Activated T-cell treated with anti-CD3 and anti-CD28 coated beads, Interleukin-2, amount 50 U/mL, for 72 hours (primary cell): ENCODE measurements at regions not wholly inside any gene's neighbourhood (a gene's known extent, or its start where the extent isn't known, plus 50 kb on each side); places are given as distances from the start of the nearest gene placed in this dataset.
"Not testable (repeated sequence)": the region's sequence is repeated elsewhere in the genome, so short reads cannot be mapped to it uniquely, and the experiment has no call there.

Experiments used
- ATAC-seq, 2 donors: fragments of 150-1000 bp; cut with Tn5 transposase; replicated peaks in 1 of 2; 2 replicates each; pipeline ENCODE4 v1.10.0; 2021; ENCODE audit warnings: moderate library complexity in 2 of 2, mild to moderate bottlenecking in 1 of 2
- DNase-seq, 2 donors: peaks; one replicate each; pipeline ENCODE4 v3.0.0; 2021 to 2022; ENCODE audit warnings: mixed read lengths in 1 of 2
- H3K27ac Mint-ChIP-seq: one replicate; pipeline ENCODE4 v1.8.0; 2022; ENCODE audit warnings: mild to moderate bottlenecking, moderate library complexity, mixed read lengths
- H3K27me3 Mint-ChIP-seq: one replicate; pipeline ENCODE4 v1.8.0; 2022; ENCODE audit warnings: low read depth, mixed read lengths
- H3K36me3 Mint-ChIP-seq, 2 donors: one replicate each; pipeline ENCODE4 v1.8.0; 2022; ENCODE audit warnings: mixed read lengths in 2 of 2, mild to moderate bottlenecking in 1 of 2; ENCODE audit not compliant: insufficient read depth in 2 of 2
- H3K4me1 Mint-ChIP-seq: one replicate; pipeline ENCODE4 v1.8.0; 2022; ENCODE audit warnings: low read depth, mixed read lengths
- H3K4me3 Mint-ChIP-seq, 2 donors: one replicate each; pipeline ENCODE4 v1.8.0; 2022; ENCODE audit warnings: mild to moderate bottlenecking in 2 of 2, mixed read lengths in 2 of 2, moderate library complexity in 2 of 2
- H3K9me3 Mint-ChIP-seq, 2 donors: one replicate each; pipeline ENCODE4 v1.8.0; 2022; ENCODE audit warnings: mixed read lengths in 2 of 2

GRCh38 chr6:84597238-84597875 is 167.0 kb downstream of the TBX18 start:
- Mint-ChIP-seq H3K27me3 (no peaks in the 10 kb centered on the region), H3K36me3 (no peaks in the 10 kb centered on the region), H3K9me3 (peaks cover 0 to 5% of the 10 kb centered on the region in 2 donors), H3K27ac (no peak overlapping the region), H3K4me3 (no peak overlapping the region), H3K4me1 (no peaks in the 10 kb centered on the region)
- no peak for ATAC-seq
- DNase-seq: no peak

GRCh38 chr6:84596488-84596887 is 167.9 kb downstream of the TBX18 start:
- ATAC-seq: no peak
- peaks cover 0 to 5% of the 10 kb centered on the region in 2 donors for H3K9me3 Mint-ChIP-seq
- DNase-seq: no peak
- H3K27ac Mint-ChIP-seq: no peak overlapping the region
- H3K36me3 Mint-ChIP-seq: no peaks in the 10 kb centered on the region
- H3K27me3 Mint-ChIP-seq: no peaks in the 10 kb centered on the region
- H3K4me1 Mint-ChIP-seq: no peaks in the 10 kb centered on the region
- H3K4me3 Mint-ChIP-seq: no peak overlapping the region

GRCh38 chr6:84588697-84589080 is 175.7 kb downstream of the TBX18 start:
- H3K36me3 Mint-ChIP-seq: no peaks in the 10 kb centered on the region
- peak overlapping the region; percentile 31 to 75 for H3K4me3 Mint-ChIP-seq
- no peaks in the 10 kb centered on the region for H3K27me3 Mint-ChIP-seq
- DNase-seq: no peak
- peaks cover 5% of the 10 kb centered on the region for H3K4me1 Mint-ChIP-seq
- no peak for ATAC-seq
- H3K9me3 Mint-ChIP-seq: peaks cover 0 to 1% of the 10 kb centered on the region in 2 donors
- no peak overlapping the region for H3K27ac Mint-ChIP-seq

GRCh38 chr6:84587994-84588696 is 176.3 kb downstream of the TBX18 start:
- not testable (repeated sequence) for H3K36me3 Mint-ChIP-seq, ATAC-seq, H3K9me3 Mint-ChIP-seq, H3K4me1 Mint-ChIP-seq, H3K27ac Mint-ChIP-seq, DNase-seq, H3K27me3 Mint-ChIP-seq
- peak overlapping the region; percentile 31 to 75 for H3K4me3 Mint-ChIP-seq

- H3K27ac Mint-ChIP-seq, H3K4me3 Mint-ChIP-seq: not testable (repeated sequence)
Measured at GRCh38 chr6:84587202-84587940, 177.0 kb downstream of the TBX18 start.

GRCh38 chr6:84583784-84584183 is 180.6 kb downstream of the TBX18 start:
- Mint-ChIP-seq H3K4me3 (no peak overlapping the region), H3K27me3 (no peaks in the 10 kb centered on the region), H3K36me3 (no peaks in the 10 kb centered on the region), H3K4me1 (peaks cover 11% of the 10 kb centered on the region), H3K27ac (no peak overlapping the region), H3K9me3 (peaks cover 0 to 1% of the 10 kb centered on the region in 2 donors)
- DNase-seq (no peak), ATAC-seq (no peak)

More at GRCh38 chr6:84587202-84587940, 177.0 kb downstream of the TBX18 start:
- H3K4me1 Mint-ChIP-seq, ATAC-seq, H3K27me3 Mint-ChIP-seq, H3K36me3 Mint-ChIP-seq, H3K9me3 Mint-ChIP-seq, DNase-seq: not testable (repeated sequence)

DNA sequence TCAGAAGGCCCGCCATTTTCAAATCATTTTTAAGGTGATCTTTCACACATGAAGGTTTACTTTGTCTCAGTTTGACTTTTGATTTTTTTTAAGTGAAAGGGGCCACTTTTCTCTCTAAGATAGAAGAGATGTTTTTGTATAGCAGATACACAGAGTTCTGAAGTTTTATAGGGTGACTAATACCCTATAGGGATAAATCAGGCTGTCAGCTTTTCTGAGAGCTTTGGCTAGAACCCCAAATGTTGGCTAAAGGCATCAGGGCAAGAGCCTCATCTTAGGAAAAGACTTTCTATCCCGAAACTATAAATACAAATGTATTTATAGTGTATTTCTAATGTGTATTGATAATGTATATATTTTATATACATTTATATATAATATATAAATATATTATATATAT is 181.4 kb downstream of the TBX18 start:
- H3K27ac Mint-ChIP-seq: no peak overlapping the region
- no peaks in the 10 kb centered on the region for H3K36me3 Mint-ChIP-seq
- H3K27me3 Mint-ChIP-seq: no peaks in the 10 kb centered on the region
- H3K4me1 Mint-ChIP-seq: peaks cover 7% of the 10 kb centered on the region
- H3K4me3 Mint-ChIP-seq: no peak overlapping the region
- ATAC-seq: no peak
- peaks cover 0 to 1% of the 10 kb centered on the region in 2 donors for H3K9me3 Mint-ChIP-seq
- DNase-seq: no peak

DNA sequence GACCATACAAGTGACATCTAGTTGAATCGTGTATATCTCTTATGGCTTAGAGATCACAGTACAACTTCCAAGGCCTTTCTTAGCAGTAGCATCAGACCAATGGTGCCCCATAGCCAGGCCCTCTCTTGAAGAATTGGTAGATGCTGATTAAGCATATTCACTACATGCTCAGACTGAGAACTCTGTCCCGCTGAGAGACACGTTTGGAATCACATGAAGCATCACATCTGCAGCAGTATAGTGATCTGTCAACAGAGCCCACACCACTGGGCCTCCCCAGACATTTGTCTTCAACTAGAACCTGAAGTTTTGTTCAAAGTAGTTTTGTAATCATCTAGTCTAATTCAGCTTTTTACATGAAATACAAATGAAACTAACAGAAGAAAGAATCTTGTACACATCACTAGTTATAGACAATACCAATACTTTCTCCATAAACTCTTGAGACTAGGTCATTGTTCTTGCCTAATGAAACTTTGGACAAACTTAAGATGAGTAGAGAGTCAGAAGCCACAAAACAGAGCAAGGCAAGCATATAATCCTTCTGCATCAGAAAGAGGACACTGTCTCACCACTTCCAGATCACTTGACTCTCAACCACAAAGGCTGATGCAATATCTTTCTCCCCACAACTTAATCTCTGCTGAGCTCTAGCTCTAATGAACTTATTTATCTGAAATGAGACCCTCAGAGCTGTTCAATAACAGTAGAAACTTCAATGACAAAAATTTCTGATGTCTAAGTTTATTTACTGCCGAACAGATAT is 182.7 kb downstream of the TBX18 start:
- H3K4me1 Mint-ChIP-seq: peaks cover 6% of the 10 kb centered on the region
- ATAC-seq: no peak
- H3K27me3 Mint-ChIP-seq: no peaks in the 10 kb centered on the region
- peaks cover 0 to 1% of the 10 kb centered on the region in 2 donors for H3K9me3 Mint-ChIP-seq
- no peak overlapping the region for H3K4me3 Mint-ChIP-seq
- H3K27ac Mint-ChIP-seq: no peak overlapping the region
- DNase-seq: no peak
- no peaks in the 10 kb centered on the region for H3K36me3 Mint-ChIP-seq

DNA sequence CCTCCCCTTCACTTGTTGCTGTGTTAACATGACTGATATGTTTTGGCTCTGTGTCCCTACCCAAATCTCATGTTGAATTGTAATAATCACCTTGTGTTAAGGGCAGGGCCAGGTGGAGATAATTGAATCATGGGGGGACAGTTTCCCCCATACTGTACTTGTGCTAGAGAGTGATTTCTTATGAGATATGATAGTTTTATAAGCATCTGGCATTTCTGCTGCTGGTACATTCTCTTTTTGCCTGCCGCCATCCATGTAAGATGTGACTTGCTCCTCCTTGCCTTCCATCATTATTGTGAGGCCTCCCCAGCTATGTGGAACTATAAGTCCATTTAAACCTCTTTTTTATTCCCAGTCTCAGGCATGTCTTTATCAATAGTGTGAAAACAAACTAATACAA is 185.0 kb downstream of the TBX18 start:
- Mint-ChIP-seq H3K36me3 (no peaks in the 10 kb centered on the region), H3K27ac (no peak overlapping the region), H3K4me1 (peaks cover 6% of the 10 kb centered on the region), H3K9me3 (peaks cover 0 to under 1% of the 10 kb centered on the region in 2 donors), H3K27me3 (no peaks in the 10 kb centered on the region), H3K4me3 (no peak overlapping the region)
- DNase-seq (no peak), ATAC-seq (no peak)

- H3K36me3 Mint-ChIP-seq: no peaks in the 10 kb centered on the region
- no peak overlapping the region for H3K4me3 Mint-ChIP-seq
- DNase-seq (no peak), ATAC-seq (no peak)
- H3K4me1 Mint-ChIP-seq: no peaks in the 10 kb centered on the region
- no peak overlapping the region for H3K27ac Mint-ChIP-seq
- no peaks in the 10 kb centered on the region for H3K9me3 Mint-ChIP-seq
- no peaks in the 10 kb centered on the region for H3K27me3 Mint-ChIP-seq
Measured at GRCh38 chr6:84576029-84576428, 188.4 kb downstream of the TBX18 start.

DNA sequence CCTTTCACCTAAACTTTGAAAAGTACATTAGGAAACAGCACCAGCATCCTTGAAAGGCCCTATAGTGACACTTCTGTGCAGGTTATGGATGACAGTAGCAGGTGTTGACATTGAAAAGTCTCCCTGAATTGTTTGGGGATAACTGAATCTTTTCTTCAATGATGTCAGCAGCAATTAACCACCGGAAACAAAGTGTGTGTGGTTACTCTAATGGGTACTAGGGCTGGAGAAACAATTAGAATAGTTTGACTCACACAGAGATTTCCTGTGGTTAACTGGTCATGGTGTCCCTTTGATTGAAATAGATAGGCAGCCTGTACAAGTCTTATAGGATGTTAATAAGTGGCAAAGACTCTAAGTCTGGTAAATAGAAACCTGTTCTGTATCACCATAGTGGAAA is 189.1 kb downstream of the TBX18 start:
- H3K4me3 Mint-ChIP-seq: no peak overlapping the region
- ATAC-seq (no peak), DNase-seq (no peak)
- no peaks in the 10 kb centered on the region for H3K4me1 Mint-ChIP-seq
- H3K27me3 Mint-ChIP-seq: no peaks in the 10 kb centered on the region
- H3K36me3 Mint-ChIP-seq: no peaks in the 10 kb centered on the region
- H3K27ac Mint-ChIP-seq: no peak overlapping the region
- peaks cover 0 to 2% of the 10 kb centered on the region in 2 donors for H3K9me3 Mint-ChIP-seq

DNA sequence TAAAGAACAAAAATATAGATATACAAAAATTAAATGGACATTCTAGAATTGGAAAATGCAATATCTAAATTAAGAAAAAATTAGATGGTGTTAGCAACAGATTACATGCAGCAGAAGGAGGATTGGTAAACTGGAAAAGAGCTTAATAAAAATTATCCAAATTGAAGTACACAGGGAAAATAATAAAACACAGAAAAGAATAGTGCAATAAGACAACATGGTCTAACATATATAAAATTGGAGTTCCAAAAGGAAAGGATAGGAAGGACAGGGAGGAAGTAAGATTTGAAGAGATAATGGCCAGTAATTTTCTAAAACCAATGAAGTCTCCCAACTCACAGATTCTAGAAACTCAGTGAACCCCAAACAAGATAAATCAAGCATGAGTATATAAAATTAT is 194.5 kb downstream of the TBX18 start:
- Mint-ChIP-seq H3K4me3 (no peak overlapping the region), H3K27ac (no peak overlapping the region), H3K27me3 (no peaks in the 10 kb centered on the region), H3K36me3 (no peaks in the 10 kb centered on the region), H3K4me1 (no peaks in the 10 kb centered on the region), H3K9me3 (peaks cover 0 to 7% of the 10 kb centered on the region in 2 donors)
- DNase-seq (no peak), ATAC-seq (no peak)

- DNase-seq (no peak), ATAC-seq (no peak)
- Mint-ChIP-seq H3K27ac (no peak overlapping the region), H3K9me3 (peaks cover 0 to 9% of the 10 kb centered on the region in 2 donors), H3K36me3 (no peaks in the 10 kb centered on the region), H3K4me3 (no peak overlapping the region), H3K27me3 (no peaks in the 10 kb centered on the region), H3K4me1 (no peaks in the 10 kb centered on the region)
Measured at GRCh38 chr6:84568971-84569370, 195.4 kb downstream of the TBX18 start.
